HEK293T (cell line): ENCODE measurements at regions not wholly inside any gene's neighbourhood (a gene's known extent, or its start where the extent isn't known, plus 50 kb on each side); places are given as distances from the start of the nearest gene placed in this dataset.

Experiments used
- CTCF ChIA-PET: fragments of 350-600 bp; formaldehyde crosslinking; extraction: SDS; loops from one replicate; lab custom pipeline; 2021; ENCODE audit warnings: antibody characterized with exemption, inconsistent platforms; lab: Yijun Ruan, JAX
- POLR2A ChIA-PET: fragments of 350-600 bp; formaldehyde crosslinking; extraction: SDS; loops from one replicate; lab custom pipeline; 2020; ENCODE audit warnings: antibody characterized with exemption, inconsistent platforms; lab: Yijun Ruan, JAX
- DNase-seq: peaks from one replicate; pipeline ENCODE4 v3.0.0; 2012; ENCODE audit warnings: mixed read lengths; ENCODE audit errors: extremely low spot score
- ARNT ChIP-seq: fragments of 450-650 bp; IDR thresholded peaks from 2 replicates; pipeline ENCODE4 v1.6.1; 2017; ENCODE audit warnings: mild to moderate bottlenecking
- BHLHE40 ChIP-seq: fragments of 450-650 bp; IDR thresholded peaks from 2 replicates; pipeline ENCODE4 v1.6.1; 2016; ENCODE audit warnings: mild to moderate bottlenecking, moderate library complexity, borderline replicate concordance
- CTBP1 ChIP-seq: fragments of 450-650 bp; IDR thresholded peaks from 2 replicates; pipeline ENCODE4 v1.6.1; 2016; ENCODE audit warnings: borderline replicate concordance
- ELF4 ChIP-seq: fragments of 450-650 bp; IDR thresholded peaks from 2 replicates; pipeline ENCODE4 v1.6.1; 2017; ENCODE audit warnings: antibody characterized with exemption
- FOXA1 ChIP-seq: fragments of 450-650 bp; IDR thresholded peaks from 2 replicates; pipeline ENCODE4 v1.6.1; 2016; ENCODE audit warnings: mild to moderate bottlenecking
- FOXK2 ChIP-seq: fragments of 450-650 bp; IDR thresholded peaks from 2 replicates; pipeline ENCODE4 v1.6.1; 2016; ENCODE audit warnings: mild to moderate bottlenecking
- FOXM1 ChIP-seq: fragments of 450-650 bp; IDR thresholded peaks from 2 replicates; pipeline ENCODE4 v1.6.1; 2017; ENCODE audit warnings: mild to moderate bottlenecking, borderline replicate concordance
- HDGF ChIP-seq: fragments of 450-650 bp; IDR thresholded peaks from 2 replicates; pipeline ENCODE4 v1.6.1; 2017; ENCODE audit warnings: antibody characterized with exemption, borderline replicate concordance
- L3MBTL2 ChIP-seq: fragments of 450-650 bp; conservative IDR thresholded peaks from 2 replicates; pipeline ENCODE4 v1.6.1; 2016; ENCODE audit warnings: mild to moderate bottlenecking
- LEF1 ChIP-seq: fragments of 450-650 bp; IDR thresholded peaks from 2 replicates; pipeline ENCODE4 v1.6.1; 2017; ENCODE audit warnings: mild to moderate bottlenecking, borderline replicate concordance
- NFRKB ChIP-seq: fragments of 450-650 bp; IDR thresholded peaks from 2 replicates; pipeline ENCODE4 v1.6.1; 2016; ENCODE audit warnings: mild to moderate bottlenecking, moderate library complexity
- PKNOX1 ChIP-seq: fragments of 450-650 bp; IDR thresholded peaks from 2 replicates; pipeline ENCODE4 v1.6.1; 2016
- SP1 ChIP-seq: fragments of 450-650 bp; IDR thresholded peaks from 2 replicates; pipeline ENCODE4 v1.6.1; 2017
- SUZ12 ChIP-seq: fragments of 450-650 bp; IDR thresholded peaks from 2 replicates; pipeline ENCODE4 v1.6.1; 2016; ENCODE audit warnings: mild to moderate bottlenecking
- TARDBP ChIP-seq: fragments of 450-650 bp; IDR thresholded peaks from 2 replicates; pipeline ENCODE4 v1.6.1; 2016
- ZNF384 ChIP-seq: fragments of 450-650 bp; IDR thresholded peaks from 2 replicates; pipeline ENCODE4 v1.6.1; 2016

- ChIA-PET POLR2A (no interaction called here), CTCF (no interaction called here)
- no peak for TF ChIP-seq FOXK2
- no peak for DNase-seq
Observed at GRCh38 chr5:56520986-56521730, 288.0 kb upstream of the ANKRD55 start.

- ChIA-PET CTCF (no interaction called here), POLR2A (no interaction called here)
- DNase-seq, result no peak
- TF ChIP-seq SUZ12 (no peak), TARDBP (no peak), FOXA1 (no peak)
Observed at GRCh38 chr5:56518820-56519219, 285.7 kb upstream of the ANKRD55 start.

- DNase-seq, result no peak
- ChIA-PET CTCF (no interaction called here), POLR2A (no interaction called here)
- TF ChIP-seq ARNT (no peak), SP1 (no peak), TARDBP (no peak), PKNOX1 (no peak), FOXK2 (no peak), ELF4 (no peak), L3MBTL2 (no peak), FOXA1 (no peak), SUZ12 (no peak), FOXM1 (no peak), BHLHE40 (no peak), LEF1 (no peak), CTBP1 (no peak), NFRKB (no peak)
Observed at GRCh38 chr5:56517011-56517416, 283.9 kb upstream of the ANKRD55 start.

- no peak for TF ChIP-seq NFRKB
- no peak for TF ChIP-seq FOXM1
- no peak for TF ChIP-seq HDGF
- TF ChIP-seq PKNOX1, result no peak
- TF ChIP-seq FOXK2, result no peak
- no peak for TF ChIP-seq TARDBP
- TF ChIP-seq BHLHE40, result no peak
- no peak for TF ChIP-seq SUZ12
- TF ChIP-seq LEF1, result no peak
- TF ChIP-seq SP1, result no peak
- no peak for TF ChIP-seq ARNT
- TF ChIP-seq ELF4, result no peak
- no peak for TF ChIP-seq L3MBTL2
- no peak for TF ChIP-seq FOXA1
- TF ChIP-seq CTBP1, result no peak
- TF ChIP-seq ZNF384, result no peak
- ChIA-PET CTCF (no interaction called here), POLR2A (no interaction called here)
- DNase-seq, result no peak
Observed at GRCh38 chr5:56516441-56516840, 283.3 kb upstream of the ANKRD55 start.

- ChIA-PET CTCF (no interaction called here), POLR2A (no interaction called here)
- no peak for TF ChIP-seq PKNOX1
- no peak for DNase-seq
Observed at GRCh38 chr5:56516035-56516434, 282.9 kb upstream of the ANKRD55 start.

GRCh38 chr5:56515011-56515410 is 281.9 kb upstream of the ANKRD55 start:
- CTCF ChIA-PET, result no interaction called here
- TF ChIP-seq L3MBTL2, result no peak
- no peak for DNase-seq
- POLR2A ChIA-PET, result no interaction called here

- CTCF ChIA-PET, result no interaction called here
Observed at GRCh38 chr5:56514245-56514644, 281.1 kb upstream of the ANKRD55 start.

More at GRCh38 chr5:56514245-56514644, 281.1 kb upstream of the ANKRD55 start:
- no peak for TF ChIP-seq HDGF
- no peak for TF ChIP-seq LEF1
- TF ChIP-seq ZNF384, result no peak
- TF ChIP-seq FOXA1, result no peak
- no peak for TF ChIP-seq SUZ12
- TF ChIP-seq PKNOX1, result no peak
- no peak for TF ChIP-seq NFRKB
- TF ChIP-seq FOXK2, result no peak
- TF ChIP-seq TARDBP, result no peak
- no peak for TF ChIP-seq L3MBTL2
- TF ChIP-seq SP1, result no peak
- no peak for TF ChIP-seq CTBP1
- TF ChIP-seq ARNT, result no peak
- no peak for TF ChIP-seq FOXM1
- TF ChIP-seq BHLHE40, result no peak
- TF ChIP-seq ELF4, result no peak
- DNase-seq, result no peak
- POLR2A ChIA-PET, result no interaction called here
